H1 (cell line): ENCODE measurements at regions not wholly inside any gene's neighbourhood (a gene's known extent, or its start where the extent isn't known, plus 50 kb on each side); places are given as distances from the start of the nearest gene placed in this dataset.

Experiments
- ATF2 ChIP-seq: IDR thresholded peaks from 2 replicates; pipeline ENCODE4 v1.6.1; 2012; ENCODE audit warnings: low read length, inconsistent platforms
- BRCA1 ChIP-seq: IDR thresholded peaks from 2 replicates; pipeline ENCODE4 v1.6.1; 2012; ENCODE audit warnings: low read depth, low read length, improper control_type of control experiment
- CBX5 ChIP-seq: fragments of 300-800, 300-1000 bp; sonication (generic); IDR thresholded peaks from 2 replicates; pipeline ENCODE4 v1.7.1; 2016; ENCODE audit warnings: antibody characterized with exemption, low read length, low read depth
- CTCF ChIP-seq, 3 experiments: IDR thresholded peaks; 1 replicate in 2 of 3; 2 replicates in 1 of 3; pipeline versions ENCODE4 v1.5.1 to v1.6.1; 2011; ENCODE audit warnings: low read length in 3 of 3, mild to moderate bottlenecking in 3 of 3, inconsistent platforms in 2 of 3, low read depth in 1 of 3, moderate library complexity in 1 of 3; ENCODE audit not compliant: insufficient read depth in 1 of 3; ENCODE audit errors: control extremely low read depth in 1 of 3
- POLR2A ChIP-seq, 2 experiments: IDR thresholded peaks; 1 replicate in 1 of 2; 2 replicates in 1 of 2; pipeline ENCODE4 v1.6.1; 2011; ENCODE audit warnings: low read depth in 2 of 2, low read length in 2 of 2, mild to moderate bottlenecking in 2 of 2; ENCODE audit errors: control extremely low read depth in 1 of 2
- RAD21 ChIP-seq, 2 experiments: IDR thresholded peaks in 1 of 2; conservative IDR thresholded peaks in 1 of 2; 2 replicates each; pipeline ENCODE4 v1.6.1; 2011; ENCODE audit warnings: low read depth in 2 of 2, low read length in 2 of 2, improper control_type of control experiment in 1 of 2, inconsistent platforms in 1 of 2, mild to moderate bottlenecking in 1 of 2, moderate library complexity in 1 of 2
- SIRT6 ChIP-seq: IDR thresholded peaks from one replicate; pipeline ENCODE4 v1.7.1; 2012; ENCODE audit warnings: low read length, inconsistent platforms

GRCh38 chr7:16027396-16027795 lies 340.9 kb upstream of the MEOX2 start:
- TF ChIP-seq RAD21 (IDR thresholded peaks at IDR 0.05 in 1 of 2, conservative IDR thresholded peaks at IDR 0.05 in 1 of 2; ENCODE audit: low read depth in 2 of 2, low read length in 2 of 2): no peak
- TF ChIP-seq CTCF (IDR thresholded peaks at IDR 0.05; ENCODE audit: control extremely low read depth in 1 of 3, insufficient read depth in 1 of 3, low read depth in 1 of 3, low read length in 3 of 3): no peak
- no peak for TF ChIP-seq SIRT6
- no peak for TF ChIP-seq POLR2A (IDR thresholded peaks at IDR 0.05; ENCODE audit: control extremely low read depth in 1 of 2, low read depth in 2 of 2, low read length in 2 of 2)
- no peak for TF ChIP-seq CBX5
- TF ChIP-seq ATF2: no peak
- no peak for TF ChIP-seq BRCA1
